H4 (cell line): ENCODE measurements at regions not wholly inside any gene's neighbourhood (a gene's known extent, or its start where the extent isn't known, plus 50 kb on each side); places are given as distances from the start of the nearest gene placed in this dataset.

ENCODE experiments used
- DNase-seq: peaks from one replicate; pipeline ENCODE4 v3.0.0-alpha.2; 2015; ENCODE audit warnings: low spot score

DNA sequence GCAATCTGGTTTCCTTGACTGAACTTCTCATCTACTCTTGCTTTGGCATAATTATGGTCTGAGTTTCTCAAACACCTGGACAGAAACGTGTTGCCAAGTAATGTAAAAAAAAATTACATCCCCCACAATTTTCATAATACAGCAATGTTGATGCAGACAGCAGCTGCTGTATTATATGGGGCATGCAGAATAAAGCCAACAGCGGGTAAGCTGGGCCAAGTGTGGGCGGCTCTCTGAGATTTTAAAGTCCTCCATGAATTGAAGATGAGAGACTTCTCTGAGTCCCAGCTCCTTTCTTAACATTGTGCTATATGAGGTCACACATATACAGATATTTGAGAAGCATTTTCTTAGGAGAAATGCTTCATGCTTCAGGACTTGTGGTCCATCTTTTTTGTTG, 881.2 kb downstream of the GALC start:
- DNase-seq, result no peak

DNA sequence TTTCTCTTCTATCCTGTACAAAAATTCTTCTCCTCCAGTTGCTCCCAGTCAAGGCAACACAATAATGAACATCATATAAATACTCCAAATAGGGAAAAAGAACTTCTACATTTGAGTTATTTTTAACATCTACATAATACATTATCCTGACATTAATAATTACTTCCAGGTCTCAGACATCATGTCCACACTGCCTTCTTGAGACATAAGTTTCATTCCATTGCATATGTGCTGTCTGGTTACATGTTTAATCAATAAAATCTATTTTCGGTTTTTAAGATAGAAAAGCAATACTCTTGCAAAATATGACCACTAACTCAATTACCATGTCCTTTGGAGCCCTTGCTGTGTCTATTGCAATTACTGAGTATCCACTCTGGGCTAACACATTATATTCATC, 881.9 kb downstream of the GALC start:
- no peak for DNase-seq

DNA sequence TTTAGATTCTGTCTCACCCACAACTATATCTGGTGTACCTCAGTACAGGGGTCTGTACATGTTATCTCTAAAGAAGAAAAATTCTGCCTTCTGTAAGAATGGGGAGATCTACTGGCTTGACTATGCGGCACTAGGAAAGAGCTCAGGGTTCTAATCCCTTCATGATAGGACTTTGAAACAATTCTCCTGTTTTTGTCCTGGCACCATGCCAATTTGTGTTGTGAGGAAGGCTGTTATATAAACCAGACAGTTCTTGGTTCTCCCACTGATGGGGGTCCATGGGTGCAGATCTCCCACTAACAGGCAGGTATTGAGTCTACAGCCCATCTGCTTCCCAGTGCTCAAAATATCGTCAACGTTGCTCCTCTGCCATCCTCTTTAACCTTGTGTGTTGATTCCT, 883.7 kb downstream of the GALC start:
- DNase-seq, result no peak

DNA sequence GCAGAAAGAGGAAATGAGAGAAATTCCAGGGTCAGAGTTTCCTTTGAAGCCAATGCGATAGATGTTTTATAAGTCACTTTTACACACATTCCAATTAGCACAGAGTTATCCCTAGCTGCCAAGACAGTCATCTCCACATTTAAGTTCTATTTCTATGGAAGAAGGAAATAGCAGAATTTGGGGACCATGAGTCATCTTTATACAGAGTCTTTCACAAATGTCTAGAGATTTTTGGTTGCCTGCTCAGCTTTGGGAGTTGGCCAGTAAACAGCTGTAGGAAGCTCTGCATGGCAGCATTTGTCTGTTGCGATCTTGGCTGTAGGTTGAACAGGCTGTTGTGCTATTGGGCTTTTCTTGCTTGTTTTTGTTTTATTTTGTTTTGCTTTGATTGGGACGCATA, 884.3 kb downstream of the GALC start:
- DNase-seq, result no peak

DNA sequence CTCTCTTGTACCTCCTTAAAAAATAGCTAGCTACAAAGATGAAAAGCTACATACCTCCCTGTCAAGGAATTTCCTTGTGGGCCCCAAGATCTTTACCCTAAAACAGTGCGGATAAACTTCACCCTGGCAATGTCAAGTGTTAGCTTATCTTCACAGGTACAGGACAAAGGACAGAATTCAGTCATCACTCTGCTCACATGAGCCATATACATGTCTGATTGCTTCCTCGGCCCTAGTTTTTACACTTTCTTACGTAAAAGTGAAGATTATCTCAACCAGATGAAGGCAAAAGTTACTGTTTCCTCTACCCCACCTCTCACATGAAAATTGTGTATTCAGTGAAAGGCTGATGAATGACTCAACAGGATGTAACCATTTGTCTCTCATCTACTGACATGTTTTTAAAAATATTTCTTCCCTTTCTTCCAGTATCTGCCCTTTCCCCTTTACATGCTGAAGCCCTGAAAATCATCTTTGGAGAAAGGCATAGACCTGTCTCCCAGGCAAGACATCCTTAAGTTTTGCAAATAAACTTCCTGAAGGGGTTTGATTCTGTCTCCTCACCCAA, 890.1 kb downstream of the GALC start:
- no peak for DNase-seq

DNA sequence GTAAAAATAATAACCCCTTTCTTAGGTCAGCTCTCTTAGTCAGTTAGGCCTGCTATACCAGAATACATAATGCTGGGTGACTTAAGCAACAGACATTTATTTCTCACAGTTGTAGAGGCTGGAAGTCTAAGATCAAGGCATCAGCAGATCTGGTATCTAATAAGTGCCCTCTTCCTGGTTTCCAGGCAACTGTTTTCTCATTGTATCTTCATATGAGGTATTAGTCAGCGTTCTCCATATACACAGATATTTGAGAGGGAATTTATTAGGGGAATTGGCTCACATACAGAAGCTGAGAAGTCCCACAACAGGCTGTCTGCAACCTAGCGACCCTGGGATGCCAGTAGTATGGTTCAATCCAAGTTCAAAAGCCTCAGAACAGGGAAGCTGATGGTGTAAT, 896.0 kb downstream of the GALC start:
- no peak for DNase-seq

DNA sequence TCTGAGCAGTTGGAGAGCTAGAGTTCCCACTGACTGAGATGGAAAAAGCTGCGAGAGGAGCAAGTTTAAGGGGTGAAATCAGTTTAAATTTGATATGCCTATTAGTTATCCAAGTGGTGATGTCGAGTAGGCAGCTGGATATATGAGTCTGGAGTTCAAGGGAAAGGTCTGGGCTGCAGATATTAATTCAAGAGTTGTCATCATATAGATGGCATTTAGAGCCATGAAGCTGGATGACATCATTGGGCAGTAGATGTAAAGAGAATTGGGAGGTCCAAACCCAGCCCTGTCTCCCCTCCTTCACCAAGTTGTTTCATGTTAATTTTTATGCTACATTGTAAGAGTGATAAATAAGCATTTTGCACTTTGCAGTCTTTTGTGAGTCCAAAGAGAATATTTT, 898.1 kb downstream of the GALC start:
- no peak for DNase-seq

DNA sequence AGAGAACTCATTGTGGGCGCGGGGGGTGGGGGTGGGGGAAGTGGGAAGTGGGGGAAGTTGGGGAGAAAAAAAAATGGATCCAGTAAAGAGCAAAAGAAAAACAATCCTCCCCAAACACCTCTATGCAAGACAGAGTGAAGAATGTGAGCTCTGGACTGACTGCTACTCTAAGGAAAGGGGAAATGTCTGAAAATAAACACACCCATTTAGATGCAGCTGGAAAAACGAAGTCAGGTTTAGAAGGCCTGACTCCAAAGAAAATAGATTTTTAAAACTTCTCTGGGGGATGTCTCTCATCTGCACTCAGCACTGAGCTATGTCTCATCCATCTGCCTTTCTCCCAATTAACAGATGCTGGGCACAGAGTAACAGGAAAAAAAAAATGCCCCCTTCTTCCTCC, 904.4 kb downstream of the GALC start:
- no peak for DNase-seq

DNA sequence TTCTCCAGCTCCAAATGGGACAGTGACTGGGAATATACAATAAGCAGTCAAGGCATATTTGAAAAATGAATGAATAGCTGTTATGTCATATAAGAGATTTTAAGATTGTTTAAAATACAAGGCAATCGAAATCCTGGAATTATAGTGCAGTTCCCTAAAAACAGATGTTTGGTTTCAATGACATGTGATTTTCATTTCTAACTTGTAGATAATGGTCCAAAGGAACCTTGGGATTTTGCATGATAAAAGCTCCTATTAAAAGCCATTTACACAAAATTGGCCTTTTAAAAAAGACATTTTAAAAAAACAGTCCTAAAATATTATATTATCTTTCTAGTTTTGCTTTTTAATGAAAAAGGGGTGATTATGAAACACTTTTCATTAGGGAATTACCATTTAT, 905.1 kb downstream of the GALC start:
- DNase-seq, result no peak

DNA sequence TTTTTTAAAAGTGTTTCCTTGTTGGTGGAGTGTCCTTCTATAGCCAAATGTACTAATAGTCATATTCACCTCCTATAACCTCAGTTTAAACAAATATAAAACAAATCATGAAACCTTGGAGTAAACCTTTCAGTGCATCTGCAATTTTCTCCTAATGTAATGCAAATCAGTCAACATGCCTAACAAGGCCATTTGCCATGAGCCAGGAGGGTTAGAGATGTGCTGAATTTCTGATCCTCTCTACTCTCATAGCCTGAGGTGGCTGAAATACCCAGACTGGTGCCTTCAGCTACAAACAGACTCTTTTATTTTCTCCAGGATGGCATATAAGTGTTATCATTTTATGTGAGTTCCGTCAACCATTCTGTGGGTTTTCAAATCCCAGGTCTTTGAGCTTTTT, 908.1 kb downstream of the GALC start:
- DNase-seq, result no peak

DNA sequence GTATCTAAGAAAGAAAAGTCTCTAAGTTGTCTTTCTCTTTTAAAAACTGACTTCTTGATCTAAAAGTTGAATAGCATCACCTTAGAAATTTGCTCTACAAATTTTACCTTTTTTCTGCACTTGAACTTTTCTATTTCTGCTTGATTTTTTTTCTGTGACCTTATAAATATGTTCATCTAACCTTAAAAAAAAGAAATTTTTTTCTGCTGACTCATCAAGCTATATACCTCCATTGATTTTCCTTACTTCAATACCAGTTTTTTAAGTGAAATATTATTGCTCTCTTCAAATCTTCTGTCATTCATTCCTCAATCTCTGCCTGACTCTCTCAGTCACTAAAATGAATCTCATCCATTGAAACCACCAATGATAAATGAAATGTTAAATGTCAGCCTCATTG, 910.1 kb downstream of the GALC start:
- no peak for DNase-seq

DNA sequence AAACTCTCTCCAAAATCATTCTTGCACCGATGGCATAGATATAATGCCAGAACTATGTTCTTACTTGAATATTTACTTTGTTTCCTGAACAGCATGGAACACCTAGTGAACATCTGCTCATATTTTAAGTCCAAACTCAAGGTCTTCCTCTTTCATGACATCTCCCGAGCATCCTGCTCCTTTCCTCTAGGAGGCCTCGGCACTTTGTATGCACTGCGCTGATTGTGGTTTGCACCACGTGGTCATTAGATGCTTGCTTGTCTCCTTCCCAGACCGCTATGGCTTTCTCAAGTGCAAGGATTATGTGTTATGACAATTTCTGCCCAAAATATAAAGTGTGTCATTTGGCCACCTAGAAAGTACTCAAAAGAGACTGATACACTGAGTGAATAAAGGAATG, 912.0 kb downstream of the GALC start:
- peak; percentile 6 for DNase-seq

DNA sequence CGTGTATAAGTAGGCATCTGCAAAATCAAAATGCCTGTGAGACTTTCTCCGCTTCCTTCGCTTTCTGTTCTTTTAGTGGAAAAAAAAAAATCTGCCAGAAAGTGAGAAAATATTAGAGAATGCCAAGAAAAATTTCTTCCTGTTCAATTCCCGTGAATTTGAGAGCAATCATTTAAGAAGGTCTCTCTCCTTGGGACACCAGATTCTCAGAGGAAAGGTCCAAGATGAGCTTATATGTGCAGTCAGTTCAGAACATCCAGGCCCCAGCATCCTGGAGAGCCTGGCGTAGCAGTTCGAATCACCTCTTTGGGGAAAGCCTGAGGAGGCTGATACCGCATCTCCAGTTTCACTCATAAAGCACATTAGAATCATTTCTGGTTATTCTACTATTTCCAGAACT, 912.8 kb downstream of the GALC start:
- no peak for DNase-seq

DNA sequence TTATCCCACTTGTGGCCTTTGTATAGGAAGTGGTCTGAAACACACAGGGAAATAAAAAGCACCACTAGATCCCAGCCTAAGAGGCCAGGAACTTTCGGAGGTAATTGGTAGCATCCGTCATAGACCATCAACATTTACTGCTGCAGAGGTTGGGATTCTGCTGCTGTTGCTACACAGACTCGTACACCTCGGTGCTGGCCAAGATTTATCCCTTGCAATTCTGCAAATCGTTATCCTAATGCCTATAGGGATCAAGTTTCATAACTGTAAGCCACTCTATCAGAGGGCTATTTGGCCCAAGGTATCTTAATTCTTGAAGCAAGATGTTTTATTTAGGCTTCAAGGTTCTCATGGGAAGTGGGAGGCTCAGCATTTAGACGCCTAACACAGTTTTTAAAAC, 913.6 kb downstream of the GALC start:
- no peak for DNase-seq

DNA sequence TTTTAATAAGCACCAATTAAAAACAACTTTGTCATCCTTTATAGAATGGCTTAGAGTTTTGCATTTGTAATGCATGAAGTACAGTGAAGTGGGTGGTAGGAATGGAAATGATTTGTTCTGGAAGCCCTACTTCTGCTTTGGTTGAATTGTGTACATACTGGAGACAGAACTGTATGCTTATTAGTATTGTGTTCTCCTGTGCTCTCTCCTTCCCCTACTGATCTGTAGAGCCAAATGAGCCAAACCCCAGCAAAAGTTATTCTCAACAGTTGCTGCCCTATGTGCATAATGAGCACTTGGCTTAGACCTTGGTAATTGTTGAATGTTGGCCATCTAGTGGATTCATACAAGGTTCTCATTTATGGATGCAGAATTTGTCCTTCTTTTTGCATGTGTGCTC, 916.1 kb downstream of the GALC start:
- DNase-seq, result no peak

DNA sequence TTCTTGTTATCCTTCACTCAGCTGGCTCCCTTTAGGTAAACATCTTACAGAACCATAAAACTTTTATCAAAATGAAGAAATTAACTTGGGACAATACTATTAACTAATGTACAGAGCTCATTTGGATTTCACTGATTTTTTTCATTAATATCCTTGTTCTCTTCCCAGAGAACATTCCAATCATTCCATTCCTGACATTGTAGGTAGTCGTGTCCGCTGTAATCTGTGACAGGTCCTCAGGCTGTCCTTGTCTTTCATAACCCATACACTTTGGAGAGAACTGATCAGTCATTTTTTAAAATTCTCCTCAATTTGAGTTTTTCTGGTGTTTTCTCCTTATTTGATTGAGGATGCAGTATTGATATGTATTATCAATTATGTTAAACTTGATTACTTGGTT, 916.8 kb downstream of the GALC start:
- no peak for DNase-seq

DNA sequence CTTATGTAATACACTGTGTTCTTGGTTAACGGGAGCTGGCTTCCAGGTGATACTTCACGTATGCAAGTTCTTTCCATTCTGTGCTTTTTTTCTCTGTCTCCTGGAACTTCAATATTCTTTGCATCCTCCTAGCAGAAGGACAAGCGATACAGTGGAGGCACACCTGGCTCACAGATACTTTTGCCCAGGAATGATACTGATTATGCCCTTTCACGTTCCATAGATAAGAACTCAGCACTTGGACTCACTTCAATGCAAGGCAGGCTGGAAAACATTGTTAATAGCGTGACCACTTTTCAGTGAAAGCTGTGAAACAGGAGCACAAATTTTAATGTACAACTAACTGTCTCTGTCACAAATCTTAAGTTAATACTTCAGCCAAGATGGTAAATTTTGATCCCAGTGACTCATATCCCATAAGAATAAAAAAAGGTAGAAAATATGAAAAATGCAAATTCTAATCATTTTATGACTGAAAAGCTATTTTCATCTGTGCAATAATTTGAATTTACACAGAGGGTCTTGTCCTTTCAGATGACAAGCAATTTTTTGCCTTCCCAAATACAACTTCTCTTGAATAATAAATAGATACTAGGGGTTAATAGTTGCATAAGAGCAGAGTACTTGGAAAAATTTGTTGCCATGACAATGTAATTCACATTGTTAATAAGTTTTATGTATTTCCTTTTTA, 919.0 kb downstream of the GALC start:
- DNase-seq, result no peak

DNA sequence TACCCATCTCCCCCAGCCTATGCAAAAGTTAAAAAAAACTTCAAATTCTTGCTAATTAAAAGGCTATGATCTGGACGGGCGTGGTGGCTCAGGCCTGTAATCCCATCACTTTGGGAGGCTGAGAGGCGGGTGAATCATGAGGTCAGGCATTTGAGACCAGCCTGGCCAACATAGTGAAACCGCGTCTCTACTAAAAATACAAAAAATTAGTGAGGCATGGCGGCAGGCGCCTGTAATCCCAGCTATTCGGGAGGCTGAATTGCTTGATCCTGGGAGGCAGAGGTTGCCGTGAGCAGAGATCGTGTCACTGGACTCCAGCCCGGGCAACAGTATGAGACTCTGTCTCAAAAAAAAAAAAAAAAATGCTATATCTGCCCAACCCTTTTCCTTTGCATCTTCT, 925.4 kb downstream of the GALC start:
- DNase-seq, result no peak

DNA sequence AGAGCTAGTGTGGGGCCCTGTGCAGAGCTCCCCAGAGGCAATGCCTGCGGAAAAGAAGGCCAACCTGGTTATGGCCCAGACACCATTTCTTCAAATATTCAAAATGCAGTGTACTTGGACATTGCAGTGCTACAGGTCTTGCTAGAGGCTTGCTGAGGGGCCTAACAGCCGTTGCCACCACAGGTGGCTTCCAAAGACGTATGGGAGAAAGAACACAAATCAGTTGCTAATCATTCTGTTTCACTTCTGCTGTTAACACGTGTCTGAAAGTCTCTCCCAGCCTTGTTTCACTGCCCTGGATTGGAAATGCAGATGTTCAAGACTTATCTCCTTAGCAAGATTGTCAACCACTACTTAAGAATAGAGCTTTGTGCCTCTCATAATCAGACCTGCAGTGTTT, 925.9 kb downstream of the GALC start:
- no peak for DNase-seq

DNA sequence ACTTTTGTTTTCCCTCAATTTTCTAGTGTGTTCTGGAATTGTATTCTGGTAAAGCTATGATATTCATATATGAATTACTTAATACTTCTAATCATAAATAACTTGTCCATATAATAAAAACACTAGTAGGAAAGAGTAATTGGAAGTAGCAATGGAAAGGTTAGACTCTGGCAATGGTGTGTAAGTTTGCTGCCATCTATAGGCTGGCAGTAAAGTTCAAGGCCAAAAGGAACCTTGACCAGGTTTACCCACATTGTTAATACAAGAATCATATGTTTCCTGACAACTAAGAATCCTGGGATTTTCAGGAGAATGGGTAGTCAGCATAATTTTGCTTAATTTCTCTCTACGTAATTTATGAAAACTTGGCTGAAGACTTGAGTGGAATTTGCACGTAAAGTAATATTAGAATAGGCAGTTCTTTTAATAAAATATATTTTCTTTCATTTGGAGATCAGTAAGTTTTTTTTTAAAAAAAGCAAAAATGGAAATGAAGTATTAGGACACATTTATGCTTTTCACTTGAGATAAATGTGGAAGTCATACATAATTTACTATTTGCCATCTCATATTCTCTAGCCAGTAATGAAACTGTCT, 926.7 kb downstream of the GALC start:
- peak; percentile 8 for DNase-seq

DNA sequence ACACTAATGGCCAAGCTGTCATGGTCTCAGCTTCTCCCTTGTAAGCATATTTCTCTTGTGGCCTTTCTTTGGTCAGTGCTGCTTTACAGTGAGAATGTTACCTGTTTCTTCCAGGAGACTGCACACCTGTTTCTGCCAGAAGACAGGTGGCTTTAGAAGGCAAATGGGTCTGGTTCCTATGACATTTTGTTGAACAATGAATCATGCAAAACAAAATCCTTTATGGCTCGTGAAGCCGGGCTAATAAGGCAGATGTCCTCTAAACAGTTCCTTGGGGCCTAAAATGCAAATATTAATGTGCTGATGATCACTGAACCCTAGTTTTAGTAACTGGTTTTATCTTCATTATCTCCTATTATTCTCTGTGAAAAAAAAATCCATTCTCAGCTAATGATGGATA, 927.6 kb downstream of the GALC start:
- DNase-seq, result no peak

DNA sequence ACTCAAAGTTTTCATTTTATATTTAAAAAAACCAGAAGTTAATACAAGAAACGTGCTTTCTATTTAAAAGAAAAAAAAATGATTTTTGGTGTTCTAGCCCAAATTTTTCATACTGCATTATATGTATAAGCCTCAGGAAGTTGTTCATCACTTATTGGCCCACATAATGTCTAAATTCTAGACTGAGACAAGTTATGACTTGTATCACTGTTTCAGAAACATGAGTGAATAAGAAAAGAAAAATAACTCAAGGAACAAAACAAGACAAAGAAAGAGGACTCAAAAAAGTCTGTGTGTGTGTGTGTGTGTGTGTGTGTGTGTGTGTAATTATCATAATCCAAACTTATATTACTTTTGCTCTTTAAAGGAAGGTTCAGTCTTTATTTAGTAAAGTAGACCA, 929.8 kb downstream of the GALC start:
- no peak for DNase-seq

DNA sequence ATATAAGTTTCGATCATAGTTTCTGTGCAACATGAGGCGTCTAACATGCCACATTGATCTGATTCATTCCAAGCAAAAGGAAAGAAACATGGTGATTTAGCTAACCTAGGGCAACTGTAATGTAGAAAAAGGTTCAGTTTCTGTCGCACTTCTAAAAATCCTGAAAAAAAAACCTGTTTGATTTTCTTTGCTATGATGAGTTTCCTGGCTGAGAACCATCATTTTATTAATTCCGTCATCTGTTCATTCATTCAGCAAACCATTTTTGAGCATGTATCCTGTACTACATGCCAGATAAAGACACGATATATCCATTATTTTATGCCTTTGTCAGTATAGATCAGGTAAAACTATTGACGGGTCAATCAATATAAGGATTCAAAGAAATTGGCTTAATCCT, 932.6 kb downstream of the GALC start:
- DNase-seq, result no peak
